ENCODE measurements at regions not wholly inside any gene's neighbourhood (a gene's known extent, or its start where the extent isn't known, plus 50 kb on each side); places are given as distances from the start of the nearest gene placed in this dataset.
"Not testable (repeated sequence)": the region's sequence is repeated elsewhere in the genome, so short reads cannot be mapped to it uniquely, and the experiment has no call there.

GRCh38 chr6:73978330-73978729, 282.3 kb downstream of the CD109 start:
- TF ChIP-seq CTCF (IDR thresholded peaks at IDR 0.05; ENCODE audit: control insufficient read depth, extremely low read depth, insufficient read depth): no peak
- H3K4me3 ChIP-seq (ENCODE audit: low read depth, low read length): no peak overlapping the region
- DNase-seq (ENCODE audit: low read depth): no peak

- H3K4me3 ChIP-seq (ENCODE audit: low read depth, low read length); DNase-seq (ENCODE audit: low read depth): not testable (repeated sequence)
These were observed 276.5 kb downstream of the CD109 start for GRCh38 chr6:73972518-73972917.

- H3K4me3 ChIP-seq (ENCODE audit: low read depth, low read length): no peak overlapping the region
- DNase-seq (ENCODE audit: low read depth): peak; percentile 10
- peak; percentile 65 for TF ChIP-seq CTCF (IDR thresholded peaks at IDR 0.05; ENCODE audit: control insufficient read depth, extremely low read depth, insufficient read depth)
These were observed 274.3 kb downstream of the CD109 start for GRCh38 chr6:73969971-73970970.

GRCh38 chr6:73968221-73968757, 272.3 kb downstream of the CD109 start:
- H3K4me3 ChIP-seq (ENCODE audit: low read depth, low read length): no peak overlapping the region
- no peak for DNase-seq (ENCODE audit: low read depth)
- no peak for TF ChIP-seq CTCF (IDR thresholded peaks at IDR 0.05; ENCODE audit: control insufficient read depth, extremely low read depth, insufficient read depth)

- TF ChIP-seq CTCF (IDR thresholded peaks at IDR 0.05; ENCODE audit: control insufficient read depth, extremely low read depth, insufficient read depth): no peak
- no peak overlapping the region for H3K4me3 ChIP-seq (ENCODE audit: low read depth, low read length)
- DNase-seq (ENCODE audit: low read depth): no peak
These were observed 269.6 kb downstream of the CD109 start for GRCh38 chr6:73965539-73966029.

GRCh38 chr6:73964241-73964854, 268.3 kb downstream of the CD109 start:
- TF ChIP-seq CTCF (IDR thresholded peaks at IDR 0.05; ENCODE audit: control insufficient read depth, extremely low read depth, insufficient read depth): no peak
- no peak for DNase-seq (ENCODE audit: low read depth)
- no peak overlapping the region for H3K4me3 ChIP-seq (ENCODE audit: low read depth, low read length)

- H3K4me3 ChIP-seq (ENCODE audit: low read depth, low read length): no peak overlapping the region
- no peak for DNase-seq (ENCODE audit: low read depth)
These were observed 266.9 kb downstream of the CD109 start for GRCh38 chr6:73962884-73963283.

More at GRCh38 chr6:73962884-73963283, 266.9 kb downstream of the CD109 start:
- TF ChIP-seq CTCF (IDR thresholded peaks at IDR 0.05; ENCODE audit: control insufficient read depth, extremely low read depth, insufficient read depth): no peak
